WERI-Rb-1 (cell line): ENCODE measurements at regions not wholly inside any gene's neighbourhood (a gene's known extent, or its start where the extent isn't known, plus 50 kb on each side); places are given as distances from the start of the nearest gene placed in this dataset.
A peak's percentile ranks its signal among the peaks of the same experiment; 100 is the strongest.

Experiments
- DNase-seq: peaks from one replicate; pipeline ENCODE4 v3.0.0-alpha.2; 2020
- H3K27ac ChIP-seq: fragments of 250-450 bp; sonication (Bioruptor Pico); 2 replicates; pipeline ENCODE4 v1.5.1; 2020; ENCODE audit warnings: mild to moderate bottlenecking, moderate library complexity
- H3K27me3 ChIP-seq: fragments of 250-450 bp; sonication (Bioruptor Pico); 2 replicates; pipeline ENCODE4 v1.5.1; 2021; ENCODE audit warnings: mild to moderate bottlenecking, low read depth, moderate library complexity; ENCODE audit not compliant: insufficient read depth, severe bottlenecking
- H3K36me3 ChIP-seq: fragments of 250-450 bp; sonication (Bioruptor Pico); 2 replicates; pipeline ENCODE4 v1.5.1; 2020; ENCODE audit warnings: mild to moderate bottlenecking, moderate library complexity
- H3K4me3 ChIP-seq: 2 replicates; pipeline ENCODE4 v1.5.1; 2011; ENCODE audit warnings: low read depth, mild to moderate bottlenecking, control low read depth, low read length
- H3K9me3 ChIP-seq: fragments of 250-450 bp; sonication (Bioruptor Pico); 2 replicates; pipeline ENCODE4 v1.5.1; 2021; ENCODE audit warnings: mild to moderate bottlenecking, moderate library complexity; ENCODE audit not compliant: severe bottlenecking
- CTCF ChIP-seq: IDR thresholded peaks from 2 replicates; pipeline ENCODE4 v1.5.1; 2011; ENCODE audit warnings: low read depth, mild to moderate bottlenecking, control low read depth, inconsistent platforms, low read length

DNA sequence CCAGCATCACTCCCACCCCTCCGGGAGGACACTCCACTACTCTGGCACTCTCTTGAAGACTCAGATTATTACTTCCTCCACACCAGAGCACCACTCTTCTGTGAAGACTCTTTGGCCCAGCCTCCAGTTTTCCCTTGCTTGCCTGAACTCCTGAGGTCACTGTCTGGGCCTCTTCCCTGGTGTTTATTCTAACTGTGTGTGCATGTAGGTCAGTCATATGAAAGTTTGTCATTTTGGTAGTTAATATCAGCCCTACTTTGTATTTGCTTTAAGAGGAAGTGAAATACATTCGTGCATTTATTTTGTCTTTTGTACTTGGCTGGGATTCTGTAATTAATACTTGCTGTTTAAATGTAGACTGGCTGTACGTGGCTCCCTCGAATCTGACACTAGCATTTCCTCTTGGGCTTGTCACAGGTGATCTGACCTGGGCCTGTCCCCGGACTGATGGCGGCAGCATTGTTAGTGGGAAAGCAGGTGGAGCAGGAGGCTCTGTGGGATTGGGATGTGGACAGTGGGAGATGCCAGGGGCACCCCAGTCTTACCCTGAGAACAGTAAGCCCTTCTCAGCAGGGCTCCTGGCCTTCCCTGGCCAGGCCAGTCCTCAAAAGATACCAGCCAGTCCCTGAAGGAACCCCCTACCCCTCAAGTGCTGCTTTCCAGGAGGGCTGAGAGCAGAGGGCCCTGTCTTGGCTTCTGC, 350.5 kb downstream of the CDC5L start:
- no peak overlapping the region for H3K4me3 ChIP-seq
- no peak overlapping the region for H3K27ac ChIP-seq
- H3K27me3 ChIP-seq: no peaks in the 10 kb centered on the region
- TF ChIP-seq CTCF: no peak
- DNase-seq: no peak
- no peaks in the 10 kb centered on the region for H3K36me3 ChIP-seq
- H3K9me3 ChIP-seq: peaks cover 4% of the 10 kb centered on the region

- Histone ChIP-seq H3K4me3 (no peak overlapping the region), H3K9me3 (peaks cover 2% of the 10 kb centered on the region)
These were observed 351.2 kb downstream of the CDC5L start for GRCh38 chr6:44738601-44739146.

GRCh38 chr6:44739181-44739580, 351.7 kb downstream of the CDC5L start:
- H3K36me3 ChIP-seq: no peaks in the 10 kb centered on the region
- no peak overlapping the region for H3K4me3 ChIP-seq
- H3K9me3 ChIP-seq: no peaks in the 10 kb centered on the region
- H3K27me3 ChIP-seq: no peaks in the 10 kb centered on the region
- no peak for TF ChIP-seq CTCF
- DNase-seq: no peak
- no peak overlapping the region for H3K27ac ChIP-seq

More at GRCh38 chr6:44738601-44739146, 351.2 kb downstream of the CDC5L start:
- no peaks in the 10 kb centered on the region for H3K27me3 ChIP-seq
- no peaks in the 10 kb centered on the region for H3K36me3 ChIP-seq
- H3K27ac ChIP-seq: no peak overlapping the region
- DNase-seq: no peak
- no peak for TF ChIP-seq CTCF

DNA sequence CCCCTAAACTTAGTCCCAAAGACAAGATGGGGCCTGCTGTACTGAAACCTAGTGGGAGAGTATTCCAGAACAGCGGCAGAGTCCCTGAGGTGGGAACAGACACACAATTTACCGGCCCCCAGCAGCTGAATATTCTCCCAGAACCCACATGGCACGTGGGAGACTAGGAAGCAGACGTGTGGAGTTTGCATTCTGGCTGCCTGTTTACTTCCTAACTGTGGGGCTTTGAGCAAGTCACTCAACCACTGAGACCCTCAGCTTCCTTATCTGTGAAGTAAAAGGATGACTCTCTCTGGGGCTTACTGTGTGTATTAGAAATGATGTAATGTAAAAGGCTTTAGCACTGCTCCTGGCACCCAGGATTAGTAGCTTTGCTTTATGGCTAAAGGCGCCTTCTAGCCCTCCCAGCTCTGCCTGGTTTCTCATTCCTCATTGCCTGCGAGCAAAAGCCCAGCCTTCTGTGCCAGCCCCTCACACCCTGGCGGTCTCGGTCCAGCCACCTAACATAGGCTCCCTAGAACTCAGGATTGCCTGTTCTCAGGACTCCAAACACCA, 353.1 kb downstream of the CDC5L start:
- H3K9me3 ChIP-seq: peaks cover 6% of the 10 kb centered on the region
- H3K4me3 ChIP-seq: no peak overlapping the region
- no peaks in the 10 kb centered on the region for H3K36me3 ChIP-seq
- no peak for TF ChIP-seq CTCF
- H3K27ac ChIP-seq: peak overlapping the region; percentile 17
- no peaks in the 10 kb centered on the region for H3K27me3 ChIP-seq
- peak; percentile 56 for DNase-seq

DNA sequence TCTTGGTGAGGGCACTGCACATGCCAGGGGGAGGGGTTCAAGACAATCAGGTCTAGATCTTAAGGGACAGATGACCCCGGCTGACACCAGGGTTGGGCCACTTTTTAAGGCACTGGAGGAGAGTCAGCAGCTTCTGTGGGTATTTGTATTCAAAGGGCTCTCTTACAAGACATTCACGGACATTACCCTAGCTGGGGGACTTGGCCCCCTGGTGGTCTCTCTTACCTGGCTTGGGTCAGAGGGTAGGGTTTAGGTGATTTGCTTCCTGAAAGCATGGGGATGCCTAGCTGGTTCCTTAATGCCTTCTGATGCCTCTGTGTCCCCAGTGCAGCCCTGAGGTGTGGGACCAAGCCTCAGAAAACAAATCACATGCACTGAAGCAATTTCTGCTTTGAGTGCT, 354.7 kb downstream of the CDC5L start:
- TF ChIP-seq CTCF: no peak
- Histone ChIP-seq H3K36me3 (no peaks in the 10 kb centered on the region), H3K4me3 (no peak overlapping the region), H3K9me3 (peaks cover 9% of the 10 kb centered on the region), H3K27me3 (no peaks in the 10 kb centered on the region), H3K27ac (no peak overlapping the region)
- DNase-seq: no peak
